Lower leg skin (tissue), 4 donors: ENCODE measurements at regions not wholly inside any gene's neighbourhood (a gene's known extent, or its start where the extent isn't known, plus 50 kb on each side); places are given as distances from the start of the nearest gene placed in this dataset.
A peak's percentile ranks its signal among the peaks of the same experiment; 100 is the strongest.

ENCODE experiments used
- DNase-seq, 2 donors: peaks; one replicate each; pipeline ENCODE4 v3.0.0-alpha.2; 2019; ENCODE audit warnings: low spot score in 2 of 2
- H3K4me3 ChIP-seq: fragments of 200-600 bp; sonication (generic); 2 replicates; pipeline ENCODE4 v1.5.1; 2017; ENCODE audit warnings: mild to moderate bottlenecking, low read depth; ENCODE audit not compliant: poor library complexity, severe bottlenecking
- POLR2A ChIP-seq, 2 donors: fragments of 450-650 bp; IDR thresholded peaks; one replicate each; pipeline ENCODE4 v1.6.1; 2016 to 2017; ENCODE audit warnings: antibody characterized with exemption in 2 of 2, mild to moderate bottlenecking in 1 of 2, moderate library complexity in 1 of 2
- WGBS, 2 donors: methylation state at CpG; one replicate each; pipeline ENCODE4 v1.1.5; 2018; 5-methylcytosine and 5-hydroxymethylcytosine counted together
- intact Hi-C: fragments of 100-400 bp; cut with DNase I; formaldehyde crosslinking; loops from one replicate; pipeline ENCODE4 v1.15.0; 2023; ENCODE audit warnings: low total_unique reads
- TF ChIP-seq, protein P1 (sequence below), 3 donors: fragments of 450-650 bp; IDR thresholded peaks; one replicate each; pipeline ENCODE4 v1.5.1; 2016; ENCODE audit warnings: antibody characterized with exemption in 3 of 3, mild to moderate bottlenecking in 3 of 3, moderate library complexity in 2 of 3

DNA sequence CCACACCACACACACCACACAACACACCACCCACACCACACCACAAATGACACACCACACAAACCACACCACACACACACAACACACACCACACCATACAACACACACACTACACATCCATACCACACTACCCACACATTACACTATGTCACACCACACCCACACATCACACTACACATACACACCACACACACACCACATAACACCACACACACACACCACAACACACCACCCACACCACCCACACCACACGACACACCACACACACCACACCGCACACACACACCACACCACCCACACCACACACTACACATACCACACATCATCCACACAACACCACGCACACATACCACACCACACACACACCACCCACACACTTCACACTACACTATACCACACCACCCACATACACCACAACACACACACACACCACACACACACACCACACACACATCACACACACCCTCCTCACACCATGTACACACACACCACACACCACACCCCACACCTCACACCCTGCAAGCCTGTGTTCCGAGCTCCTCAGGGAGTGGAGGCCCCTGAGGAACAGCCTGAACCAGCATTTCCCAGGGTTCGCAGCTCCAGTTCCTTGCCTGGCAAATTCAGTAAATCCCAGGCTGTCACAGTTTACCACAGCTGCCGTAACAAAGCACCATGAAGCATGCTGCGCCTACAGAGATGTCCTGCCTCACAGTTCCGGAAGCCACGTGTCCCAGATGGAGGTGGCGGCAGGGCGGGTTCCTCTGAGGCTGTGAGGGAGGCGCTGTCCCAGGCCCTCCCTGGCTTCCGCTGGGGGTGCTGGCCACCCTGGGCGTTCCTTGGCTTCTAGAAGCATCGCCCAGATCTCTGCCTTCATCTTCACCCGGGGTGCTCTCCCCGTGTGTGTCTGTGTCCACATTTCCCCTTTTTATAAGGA, 69.8 kb upstream of the ATP5PO start:
- 78 to 84% methylated on average over 16 of the region's 17 CpGs for WGBS, 2 donors
- no peak for TF ChIP-seq POLR2A (IDR thresholded peaks at IDR 0.05)
- TF ChIP-seq, protein P1, sequence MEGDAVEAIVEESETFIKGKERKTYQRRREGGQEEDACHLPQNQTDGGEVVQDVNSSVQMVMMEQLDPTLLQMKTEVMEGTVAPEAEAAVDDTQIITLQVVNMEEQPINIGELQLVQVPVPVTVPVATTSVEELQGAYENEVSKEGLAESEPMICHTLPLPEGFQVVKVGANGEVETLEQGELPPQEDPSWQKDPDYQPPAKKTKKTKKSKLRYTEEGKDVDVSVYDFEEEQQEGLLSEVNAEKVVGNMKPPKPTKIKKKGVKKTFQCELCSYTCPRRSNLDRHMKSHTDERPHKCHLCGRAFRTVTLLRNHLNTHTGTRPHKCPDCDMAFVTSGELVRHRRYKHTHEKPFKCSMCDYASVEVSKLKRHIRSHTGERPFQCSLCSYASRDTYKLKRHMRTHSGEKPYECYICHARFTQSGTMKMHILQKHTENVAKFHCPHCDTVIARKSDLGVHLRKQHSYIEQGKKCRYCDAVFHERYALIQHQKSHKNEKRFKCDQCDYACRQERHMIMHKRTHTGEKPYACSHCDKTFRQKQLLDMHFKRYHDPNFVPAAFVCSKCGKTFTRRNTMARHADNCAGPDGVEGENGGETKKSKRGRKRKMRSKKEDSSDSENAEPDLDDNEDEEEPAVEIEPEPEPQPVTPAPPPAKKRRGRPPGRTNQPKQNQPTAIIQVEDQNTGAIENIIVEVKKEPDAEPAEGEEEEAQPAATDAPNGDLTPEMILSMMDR (IDR thresholded peaks at IDR 0.05): peak in 1 of 3 donors; percentile 47
- no peak for DNase-seq
- H3K4me3 ChIP-seq: no peak overlapping the region
- intact Hi-C loops: no loop called here

DNA sequence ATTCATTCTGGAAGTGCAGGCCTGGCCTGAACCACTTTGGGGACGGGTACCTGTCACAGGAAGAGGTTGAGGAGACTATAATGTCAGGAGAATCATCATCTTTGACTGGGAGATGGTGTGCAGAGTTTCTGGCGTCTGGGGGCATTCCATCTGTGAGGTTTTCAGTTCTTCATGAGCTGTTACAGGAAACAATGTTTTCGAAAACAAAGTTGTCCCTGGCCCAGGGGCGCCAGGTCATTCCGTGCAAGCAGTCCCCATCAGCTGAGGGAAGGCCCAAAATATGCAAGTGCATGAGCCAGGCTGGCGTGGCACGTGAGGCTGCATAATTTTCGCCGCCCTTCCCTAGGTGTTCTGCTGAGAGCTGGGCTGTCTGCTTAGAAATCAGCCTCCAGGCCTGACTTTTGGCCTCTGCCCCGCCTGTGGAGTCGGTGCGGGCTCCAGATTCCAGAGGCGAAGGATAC, 68.4 kb upstream of the ATP5PO start:
- DNase-seq: no peak
- 66 to 70% methylated on average over 13 of the region's 13 CpGs for WGBS, 2 donors
- TF ChIP-seq, protein P1 (IDR thresholded peaks at IDR 0.05): no peak
- no peak for TF ChIP-seq POLR2A (IDR thresholded peaks at IDR 0.05)
- intact Hi-C loops: no loop called here
- no peak overlapping the region for H3K4me3 ChIP-seq

DNA sequence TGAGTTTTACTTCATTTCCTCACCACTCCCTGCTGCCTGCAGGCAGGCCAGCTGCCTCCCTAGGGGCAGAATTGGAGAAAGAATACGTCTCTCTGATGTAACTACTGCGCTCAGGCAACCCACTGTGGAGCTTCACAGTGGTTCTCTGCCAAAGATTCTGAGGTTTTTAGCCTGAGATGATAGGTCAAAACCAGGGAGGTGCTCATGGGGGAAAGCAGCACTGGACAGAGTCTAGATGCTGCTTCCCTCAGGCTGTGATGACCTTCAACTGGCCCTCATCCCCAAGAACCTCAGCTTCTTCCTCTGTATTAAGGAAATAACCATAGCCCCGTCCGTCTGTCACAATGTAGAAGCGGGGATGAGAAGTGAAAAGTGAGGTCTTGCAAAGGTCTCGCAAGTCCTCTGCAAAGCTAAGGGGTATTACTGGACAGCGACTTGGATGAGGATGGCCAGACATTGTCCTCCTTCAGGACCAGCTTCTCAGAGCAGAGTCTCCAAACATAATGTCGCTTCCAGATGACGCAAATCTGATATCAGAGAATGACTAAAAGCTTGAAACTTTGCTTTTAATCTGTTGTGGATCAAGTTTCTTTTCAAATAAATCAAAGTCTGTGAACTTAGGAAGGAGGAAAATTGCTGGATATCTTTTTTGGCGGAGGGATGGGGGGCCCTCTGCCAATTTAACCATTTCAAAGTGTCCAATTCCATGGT, 65.9 kb upstream of the ATP5PO start:
- no peak overlapping the region for H3K4me3 ChIP-seq
- DNase-seq: no peak
- 76 to 85% methylated on average over 10 of the region's 10 CpGs for WGBS, 2 donors
- TF ChIP-seq, protein P1 (IDR thresholded peaks at IDR 0.05): no peak
- no peak for TF ChIP-seq POLR2A (IDR thresholded peaks at IDR 0.05)
- intact Hi-C loops: no loop called here

DNA sequence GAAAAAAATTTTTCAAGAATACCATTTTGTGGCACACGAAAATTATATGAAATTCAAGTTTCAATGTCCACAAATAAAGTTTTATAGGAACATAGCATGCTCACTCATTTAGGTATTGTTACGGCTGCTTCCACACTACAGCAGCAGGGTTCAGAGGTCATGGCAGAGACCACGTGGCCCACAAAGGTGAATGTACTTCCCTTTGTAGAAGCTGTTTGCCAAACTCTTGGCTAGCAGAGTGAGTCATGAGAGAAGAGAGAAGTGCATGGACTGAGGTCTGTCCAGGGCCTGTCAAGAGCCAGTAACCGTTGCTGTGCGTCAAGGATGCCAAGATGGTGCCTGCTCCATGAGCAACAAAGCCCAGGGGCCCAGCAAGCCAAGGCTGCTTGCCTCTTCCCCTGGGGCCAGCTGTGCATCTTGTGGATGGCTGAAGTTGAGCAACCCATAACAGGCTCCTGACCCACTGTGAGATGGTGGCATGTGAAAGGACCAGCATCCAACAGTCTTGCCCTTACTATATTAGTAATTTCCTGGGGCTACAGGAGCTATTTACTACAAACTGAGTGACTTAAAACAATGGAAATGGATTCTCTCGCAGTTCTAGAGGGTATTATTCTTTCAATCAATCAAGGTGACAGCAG, 64.8 kb upstream of the ATP5PO start:
- intact Hi-C loops: no loop called here
- TF ChIP-seq, protein P1 (IDR thresholded peaks at IDR 0.05): no peak
- no peak for TF ChIP-seq POLR2A (IDR thresholded peaks at IDR 0.05)
- DNase-seq: no peak
- WGBS, 2 donors: 78 to 79% methylated on average over 6 of the region's 6 CpGs
- no peak overlapping the region for H3K4me3 ChIP-seq

DNA sequence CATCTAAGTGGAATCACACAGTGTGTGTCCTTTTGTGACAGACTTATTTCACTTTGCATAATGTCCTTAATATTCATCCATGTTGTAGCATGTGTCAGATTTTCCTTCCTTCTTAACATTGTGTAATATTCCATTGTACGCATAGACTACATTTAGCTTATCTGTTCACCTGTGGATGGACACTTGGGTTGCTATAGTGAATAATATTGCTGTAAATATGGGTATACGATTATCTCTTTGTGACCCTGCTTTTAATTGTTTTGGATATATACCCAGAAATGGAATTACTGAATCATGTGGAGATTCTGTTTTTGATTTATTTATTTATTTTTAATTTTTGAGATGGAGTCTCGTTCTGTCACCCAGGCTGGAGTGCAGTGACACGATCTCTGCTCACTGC, 63.0 kb upstream of the ATP5PO start:
- 93 to 96% methylated on average over 4 of the region's 4 CpGs for WGBS, 2 donors
- H3K4me3 ChIP-seq: no peak overlapping the region
- TF ChIP-seq, protein P1 (IDR thresholded peaks at IDR 0.05): no peak
- TF ChIP-seq POLR2A (IDR thresholded peaks at IDR 0.05): no peak
- intact Hi-C loops: no loop called here
- DNase-seq: no peak
